Activated naive CD8-positive, alpha-beta T cell treated with anti-CD3 and anti-CD28 coated beads for 36 hours (primary cell): ENCODE measurements at regions not wholly inside any gene's neighbourhood (a gene's known extent, or its start where the extent isn't known, plus 50 kb on each side); places are given as distances from the start of the nearest gene placed in this dataset.

Experiments used
- DNase-seq: peaks from one replicate; pipeline ENCODE4 v3.0.0; 2021
- H3K27ac Mint-ChIP-seq: one replicate; pipeline ENCODE4 v1.8.0; 2022; ENCODE audit warnings: mild to moderate bottlenecking, moderate library complexity, mixed read lengths
- H3K27me3 Mint-ChIP-seq: one replicate; pipeline ENCODE4 v1.8.0; 2022; ENCODE audit warnings: mild to moderate bottlenecking, mixed read lengths
- H3K36me3 Mint-ChIP-seq: one replicate; pipeline ENCODE4 v1.8.0; 2021; ENCODE audit warnings: mild to moderate bottlenecking, mixed read lengths
- H3K4me1 Mint-ChIP-seq: one replicate; pipeline ENCODE4 v1.8.0; 2021; ENCODE audit warnings: mixed read lengths
- H3K4me3 Mint-ChIP-seq: one replicate; pipeline ENCODE4 v1.8.0; 2022; ENCODE audit warnings: mild to moderate bottlenecking, moderate library complexity, mixed read lengths
- H3K9me3 Mint-ChIP-seq: one replicate; pipeline ENCODE4 v1.8.0; 2022; ENCODE audit warnings: mixed read lengths

DNA sequence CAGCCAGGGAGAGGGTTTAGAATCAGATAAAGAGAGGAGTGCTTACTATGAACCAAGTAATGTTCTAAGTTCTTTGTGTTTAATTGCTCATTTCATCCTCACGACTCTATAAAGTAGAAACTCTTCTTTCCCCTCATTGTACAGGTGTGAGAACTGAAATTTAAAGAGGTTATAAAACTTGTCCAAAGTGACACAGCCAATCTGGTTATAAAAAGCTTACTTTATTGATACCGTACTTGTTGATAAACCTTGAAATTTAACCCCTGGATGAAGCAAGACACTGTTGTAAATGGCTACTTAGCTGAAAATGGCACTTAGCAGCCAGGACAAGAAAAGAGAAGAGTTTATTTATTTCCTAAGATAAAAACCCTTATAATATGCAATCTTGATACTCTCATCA, 702.4 kb downstream of the KCTD16 start:
- Mint-ChIP-seq H3K27ac (no peak overlapping the region), H3K36me3 (no peaks in the 10 kb centered on the region), H3K4me1 (no peaks in the 10 kb centered on the region), H3K4me3 (no peak overlapping the region), H3K9me3 (peaks cover 4% of the 10 kb centered on the region), H3K27me3 (no peaks in the 10 kb centered on the region)
- no peak for DNase-seq

DNA sequence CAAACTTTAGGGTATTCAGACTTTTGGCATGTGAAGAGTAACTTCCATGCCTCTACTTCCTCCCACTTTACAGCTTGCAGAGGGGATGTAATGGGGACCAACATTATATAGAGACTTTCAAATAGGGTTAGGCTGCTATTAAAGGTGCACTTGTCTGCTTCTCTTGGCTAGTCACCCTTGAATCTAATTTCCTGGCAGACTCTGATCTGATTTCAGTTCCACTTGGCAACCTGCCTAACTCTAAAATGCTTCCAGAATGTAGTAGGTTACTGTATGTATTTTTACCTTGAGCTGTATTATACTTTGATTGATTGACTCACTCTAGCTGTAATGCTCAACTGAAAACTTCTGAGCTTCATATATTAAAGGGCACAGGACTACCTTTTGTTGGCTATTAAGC, 693.4 kb downstream of the KCTD16 start:
- Mint-ChIP-seq H3K27ac (no peak overlapping the region), H3K27me3 (no peaks in the 10 kb centered on the region), H3K9me3 (peaks cover 2% of the 10 kb centered on the region), H3K4me1 (no peaks in the 10 kb centered on the region), H3K36me3 (no peaks in the 10 kb centered on the region), H3K4me3 (no peak overlapping the region)
- DNase-seq: no peak

- Mint-ChIP-seq H3K9me3 (no peaks in the 10 kb centered on the region), H3K4me1 (no peaks in the 10 kb centered on the region), H3K36me3 (no peaks in the 10 kb centered on the region), H3K27ac (no peak overlapping the region), H3K4me3 (no peak overlapping the region), H3K27me3 (no peaks in the 10 kb centered on the region)
- DNase-seq: no peak
Observed at GRCh38 chr5:144857454-144857853, 686.8 kb downstream of the KCTD16 start.

DNA sequence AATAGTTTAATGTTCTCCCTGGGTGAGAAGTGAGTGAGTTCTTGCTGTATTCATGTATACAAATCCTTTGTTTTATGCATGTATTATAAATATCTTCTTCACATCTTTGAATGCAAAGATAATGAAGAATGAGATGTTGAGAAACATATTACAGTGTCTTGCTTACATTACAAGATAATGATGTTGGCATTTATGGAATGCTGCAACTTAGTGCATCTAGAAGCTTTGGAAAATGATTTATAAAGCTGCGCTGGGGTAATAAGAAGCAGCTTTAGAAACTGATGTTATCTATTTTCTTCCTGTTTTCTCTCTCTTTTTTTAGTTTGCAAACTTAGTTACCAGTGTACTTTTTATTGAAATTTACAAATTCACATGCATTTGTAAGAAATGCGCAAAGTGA, 673.4 kb downstream of the KCTD16 start:
- no peaks in the 10 kb centered on the region for H3K36me3 Mint-ChIP-seq
- no peak overlapping the region for H3K4me3 Mint-ChIP-seq
- no peaks in the 10 kb centered on the region for H3K27me3 Mint-ChIP-seq
- H3K9me3 Mint-ChIP-seq: peaks cover 15% of the 10 kb centered on the region
- H3K27ac Mint-ChIP-seq: no peak overlapping the region
- no peaks in the 10 kb centered on the region for H3K4me1 Mint-ChIP-seq
- DNase-seq: no peak

GRCh38 chr5:144832416-144832815, 661.7 kb downstream of the KCTD16 start:
- Mint-ChIP-seq H3K27ac (no peak overlapping the region), H3K9me3 (peaks cover 2% of the 10 kb centered on the region), H3K27me3 (no peaks in the 10 kb centered on the region), H3K36me3 (no peaks in the 10 kb centered on the region), H3K4me1 (no peaks in the 10 kb centered on the region), H3K4me3 (no peak overlapping the region)
- no peak for DNase-seq

- Mint-ChIP-seq H3K4me3 (no peak overlapping the region), H3K9me3 (peaks cover 2% of the 10 kb centered on the region), H3K36me3 (no peaks in the 10 kb centered on the region), H3K27me3 (no peaks in the 10 kb centered on the region), H3K4me1 (no peaks in the 10 kb centered on the region), H3K27ac (no peak overlapping the region)
- DNase-seq: no peak
Observed at GRCh38 chr5:144831650-144832049, 661.0 kb downstream of the KCTD16 start.

DNA sequence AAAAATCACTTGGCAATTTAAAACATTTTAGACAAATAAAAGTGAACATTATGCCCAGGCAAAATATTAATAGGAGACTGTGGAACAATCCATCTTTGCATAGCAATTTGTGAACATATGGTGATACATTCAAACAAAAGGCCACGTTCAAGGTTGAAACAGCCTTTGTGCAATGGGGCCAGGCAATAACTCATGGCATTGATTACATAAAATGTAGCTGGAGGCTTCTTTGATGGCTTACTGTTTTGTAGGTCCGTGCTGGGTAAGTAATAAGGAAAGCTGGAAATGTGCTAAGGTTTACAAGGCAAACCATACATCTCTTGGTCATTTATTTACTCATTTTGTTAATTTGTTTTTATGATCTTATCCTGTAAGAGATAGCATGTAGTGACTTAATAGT, 651.8 kb downstream of the KCTD16 start:
- Mint-ChIP-seq H3K27me3 (no peaks in the 10 kb centered on the region), H3K27ac (no peak overlapping the region), H3K36me3 (no peaks in the 10 kb centered on the region), H3K4me3 (no peak overlapping the region), H3K9me3 (peaks cover 8% of the 10 kb centered on the region), H3K4me1 (no peaks in the 10 kb centered on the region)
- DNase-seq: no peak

DNA sequence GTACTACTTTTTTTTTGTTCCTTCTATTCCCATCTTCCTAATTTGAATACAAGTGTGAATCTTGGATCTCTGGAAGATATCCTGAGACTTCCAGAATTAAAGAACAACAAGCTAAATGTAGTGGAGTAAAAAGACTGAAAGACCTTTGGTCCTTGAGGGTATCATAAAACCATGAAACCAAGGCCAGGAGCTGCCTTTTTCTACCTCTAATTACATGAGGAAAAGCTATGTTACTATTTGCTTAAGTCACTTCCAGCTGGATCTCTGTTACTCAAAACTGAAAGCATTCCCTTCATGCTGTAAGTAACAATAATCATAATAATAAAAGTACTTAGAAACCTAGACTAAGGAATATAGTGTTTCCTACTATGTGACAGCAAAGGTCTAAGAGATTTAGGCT, 649.6 kb downstream of the KCTD16 start:
- H3K4me1 Mint-ChIP-seq: no peaks in the 10 kb centered on the region
- no peaks in the 10 kb centered on the region for H3K27me3 Mint-ChIP-seq
- H3K27ac Mint-ChIP-seq: no peak overlapping the region
- peaks cover 10% of the 10 kb centered on the region for H3K9me3 Mint-ChIP-seq
- no peaks in the 10 kb centered on the region for H3K36me3 Mint-ChIP-seq
- no peak overlapping the region for H3K4me3 Mint-ChIP-seq
- no peak for DNase-seq

GRCh38 chr5:144815131-144815530, 644.5 kb downstream of the KCTD16 start:
- Mint-ChIP-seq H3K36me3 (no peaks in the 10 kb centered on the region), H3K27ac (no peak overlapping the region), H3K27me3 (no peaks in the 10 kb centered on the region), H3K4me3 (no peak overlapping the region), H3K4me1 (no peaks in the 10 kb centered on the region), H3K9me3 (peaks cover 5% of the 10 kb centered on the region)
- no peak for DNase-seq

- Mint-ChIP-seq H3K4me3 (no peak overlapping the region), H3K9me3 (peaks cover 7% of the 10 kb centered on the region), H3K27me3 (no peaks in the 10 kb centered on the region), H3K4me1 (no peaks in the 10 kb centered on the region), H3K36me3 (no peaks in the 10 kb centered on the region), H3K27ac (no peak overlapping the region)
- DNase-seq: no peak
Observed at GRCh38 chr5:144812763-144813162, 642.1 kb downstream of the KCTD16 start.

DNA sequence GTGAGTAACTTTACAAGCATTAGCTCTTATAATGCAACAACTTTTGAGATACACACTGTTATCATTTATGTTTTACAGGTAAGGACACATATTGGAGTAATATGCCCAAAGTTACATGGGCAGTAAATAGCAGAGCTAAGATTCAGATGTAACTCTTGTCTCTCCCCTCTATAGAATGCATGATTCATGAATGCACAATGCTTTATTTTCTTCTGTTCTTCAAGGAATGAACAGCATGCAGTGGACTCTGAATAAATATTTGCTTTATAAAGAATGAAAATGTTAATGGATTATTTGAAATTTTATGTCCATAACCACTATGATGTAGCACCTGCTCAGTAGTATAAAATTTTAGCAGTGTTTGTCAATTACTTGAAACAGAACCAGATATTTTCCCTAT, 629.5 kb downstream of the KCTD16 start:
- H3K4me3 Mint-ChIP-seq: no peak overlapping the region
- no peaks in the 10 kb centered on the region for H3K4me1 Mint-ChIP-seq
- no peaks in the 10 kb centered on the region for H3K27me3 Mint-ChIP-seq
- H3K27ac Mint-ChIP-seq: no peak overlapping the region
- DNase-seq: no peak
- no peaks in the 10 kb centered on the region for H3K9me3 Mint-ChIP-seq
- H3K36me3 Mint-ChIP-seq: no peaks in the 10 kb centered on the region

GRCh38 chr5:144798595-144798994, 627.9 kb downstream of the KCTD16 start:
- Mint-ChIP-seq H3K27me3 (no peaks in the 10 kb centered on the region), H3K4me3 (no peak overlapping the region), H3K36me3 (no peaks in the 10 kb centered on the region), H3K27ac (no peak overlapping the region), H3K9me3 (no peaks in the 10 kb centered on the region), H3K4me1 (no peaks in the 10 kb centered on the region)
- no peak for DNase-seq

- no peaks in the 10 kb centered on the region for H3K4me1 Mint-ChIP-seq
- peaks cover 8% of the 10 kb centered on the region for H3K9me3 Mint-ChIP-seq
- DNase-seq: no peak
- H3K27ac Mint-ChIP-seq: no peak overlapping the region
- H3K36me3 Mint-ChIP-seq: no peaks in the 10 kb centered on the region
- H3K4me3 Mint-ChIP-seq: no peak overlapping the region
- no peaks in the 10 kb centered on the region for H3K27me3 Mint-ChIP-seq
Observed at GRCh38 chr5:144794922-144795321, 624.2 kb downstream of the KCTD16 start.

DNA sequence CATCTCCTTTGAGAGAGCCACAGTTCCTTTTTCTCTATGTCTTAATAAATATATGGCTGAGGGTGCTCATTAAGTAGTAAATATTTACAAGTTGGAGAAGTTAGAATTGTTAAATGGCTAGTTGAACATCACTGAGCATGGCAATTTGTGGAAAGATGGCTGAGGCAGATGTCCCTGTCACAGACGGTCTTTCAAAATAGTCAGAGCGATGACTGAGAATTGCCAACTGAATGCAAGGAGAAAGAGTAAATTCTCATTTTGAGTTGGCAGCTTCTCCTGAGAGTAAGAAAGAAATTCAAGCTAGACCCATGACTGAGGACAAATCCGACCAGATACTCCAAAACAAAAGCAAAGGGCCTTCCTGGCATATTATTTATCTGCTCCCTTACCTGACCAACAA, 617.9 kb downstream of the KCTD16 start:
- H3K27me3 Mint-ChIP-seq: no peaks in the 10 kb centered on the region
- no peak overlapping the region for H3K4me3 Mint-ChIP-seq
- H3K9me3 Mint-ChIP-seq: peaks cover 9% of the 10 kb centered on the region
- H3K36me3 Mint-ChIP-seq: no peaks in the 10 kb centered on the region
- no peaks in the 10 kb centered on the region for H3K4me1 Mint-ChIP-seq
- H3K27ac Mint-ChIP-seq: no peak overlapping the region
- DNase-seq: no peak

DNA sequence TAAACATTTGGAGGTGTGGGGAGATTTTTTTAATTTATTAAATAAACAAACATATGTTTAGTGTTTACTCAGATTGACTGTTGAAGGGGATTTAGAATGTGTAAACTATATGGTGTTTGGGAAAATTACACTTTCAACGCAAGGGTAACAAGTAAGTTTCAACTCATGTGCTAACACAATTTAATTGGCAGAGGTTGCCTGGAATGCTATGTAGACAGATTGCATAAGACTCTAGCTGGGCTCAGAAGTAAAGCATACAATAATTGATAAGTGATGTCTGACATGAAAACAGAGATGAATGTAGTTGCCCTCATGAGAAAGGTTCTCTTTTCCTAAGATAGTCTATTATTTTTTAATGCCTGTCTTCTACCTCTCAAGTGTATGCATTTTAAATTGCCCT, 617.4 kb downstream of the KCTD16 start:
- Mint-ChIP-seq H3K27me3 (no peaks in the 10 kb centered on the region), H3K4me1 (no peaks in the 10 kb centered on the region), H3K4me3 (no peak overlapping the region), H3K27ac (no peak overlapping the region), H3K9me3 (peaks cover 9% of the 10 kb centered on the region), H3K36me3 (no peaks in the 10 kb centered on the region)
- DNase-seq: no peak

GRCh38 chr5:144779368-144779767, 608.7 kb downstream of the KCTD16 start:
- no peak for DNase-seq
- H3K4me3 Mint-ChIP-seq: no peak overlapping the region
- no peaks in the 10 kb centered on the region for H3K4me1 Mint-ChIP-seq
- H3K36me3 Mint-ChIP-seq: no peaks in the 10 kb centered on the region
- H3K27ac Mint-ChIP-seq: no peak overlapping the region
- H3K27me3 Mint-ChIP-seq: no peaks in the 10 kb centered on the region
- no peaks in the 10 kb centered on the region for H3K9me3 Mint-ChIP-seq

DNA sequence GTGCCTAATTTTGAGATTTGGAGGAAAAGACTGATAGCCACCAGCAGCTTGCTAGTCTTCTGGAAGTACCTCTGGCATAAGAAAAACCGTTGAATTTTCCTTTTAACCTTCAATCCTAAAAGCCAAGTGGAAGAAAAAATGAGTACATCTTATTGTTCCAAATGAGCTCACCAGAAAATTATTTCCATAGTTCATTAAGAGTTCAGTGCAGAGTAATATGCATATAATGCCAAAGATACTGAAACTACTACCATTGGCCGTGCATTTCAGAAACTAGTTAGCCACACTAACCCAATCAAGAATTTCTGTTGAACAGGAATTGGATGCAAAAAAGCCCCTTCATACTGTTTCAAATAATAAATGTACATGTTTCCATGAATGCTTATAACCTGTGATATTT, 607.9 kb downstream of the KCTD16 start:
- H3K27ac Mint-ChIP-seq: no peak overlapping the region
- no peak overlapping the region for H3K4me3 Mint-ChIP-seq
- no peaks in the 10 kb centered on the region for H3K27me3 Mint-ChIP-seq
- H3K9me3 Mint-ChIP-seq: no peaks in the 10 kb centered on the region
- no peaks in the 10 kb centered on the region for H3K4me1 Mint-ChIP-seq
- no peak for DNase-seq
- no peaks in the 10 kb centered on the region for H3K36me3 Mint-ChIP-seq
